AG04450 (cell line): ENCODE measurements at regions not wholly inside any gene's neighbourhood (a gene's known extent, or its start where the extent isn't known, plus 50 kb on each side); places are given as distances from the start of the nearest gene placed in this dataset.

ENCODE experiments used
- CTCF ChIA-PET: fragments of 300-600, 350-600 bp; formaldehyde crosslinking; extraction: SDS; loops from one replicate; lab custom pipeline; 2022; ENCODE audit warnings: antibody characterized with exemption, inconsistent platforms; lab: Charles Lee
- POLR2A ChIA-PET: fragments of 350-600 bp; formaldehyde crosslinking; extraction: SDS; loops from one replicate; lab custom pipeline; 2021; ENCODE audit warnings: antibody characterized with exemption, inconsistent platforms; lab: Yijun Ruan, JAX
- DNase-seq: peaks from one replicate; pipeline ENCODE4 v3.0.0-alpha.2; 2011; ENCODE audit warnings: low read depth, low spot score
- H3K27ac ChIP-seq: one replicate; pipeline ENCODE4 v1.5.1; 2012; ENCODE audit warnings: low read depth, low read length, control low read depth
- H3K27me3 ChIP-seq: one replicate; pipeline ENCODE4 v1.6.0; 2012; ENCODE audit warnings: low read length; ENCODE audit not compliant: control insufficient read depth, insufficient read depth
- H3K4me3 ChIP-seq: 2 replicates; pipeline ENCODE4 v1.5.1; 2011; ENCODE audit warnings: mild to moderate bottlenecking, low read depth, low read length, control low read depth
- H3K9me3 ChIP-seq: 2 replicates; pipeline ENCODE4 v1.5.1; 2012; ENCODE audit warnings: low read length; ENCODE audit not compliant: control insufficient read depth, insufficient read depth
- TF ChIP-seq, protein P1 (sequence below): IDR thresholded peaks from 2 replicates; pipeline ENCODE4 v1.5.1; 2011; ENCODE audit warnings: low read depth, low read length, control low read depth, inconsistent platforms

DNA sequence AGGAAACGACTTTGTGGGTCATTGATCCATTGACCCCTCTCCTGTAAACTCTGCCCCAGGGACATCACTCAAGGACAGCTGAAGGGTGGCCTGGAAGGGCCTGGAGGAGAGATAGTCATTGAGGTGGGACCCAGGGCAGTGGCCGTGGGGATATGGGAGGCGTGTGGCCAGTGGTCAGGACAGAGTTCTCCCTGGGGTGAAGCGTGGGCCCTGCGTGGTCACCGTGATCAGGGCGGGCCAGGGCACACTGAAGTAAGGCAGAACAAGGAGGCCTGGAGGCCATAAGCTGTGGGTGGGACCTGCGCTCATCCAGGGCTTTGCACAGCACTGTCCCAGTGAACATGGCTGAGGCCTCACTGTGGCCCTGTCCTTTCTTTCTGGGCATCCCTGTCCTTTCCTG lies 177.9 kb downstream of the ZNF248 start:
- DNase-seq: no peak
- Histone ChIP-seq H3K4me3 (no peak overlapping the region), H3K27me3 (no peaks in the 10 kb centered on the region), H3K27ac (no peak overlapping the region), H3K9me3 (peaks cover 64% of the 10 kb centered on the region)
- POLR2A ChIA-PET: no interaction called here
- CTCF ChIA-PET: no interaction called here
- TF ChIP-seq, protein P1, sequence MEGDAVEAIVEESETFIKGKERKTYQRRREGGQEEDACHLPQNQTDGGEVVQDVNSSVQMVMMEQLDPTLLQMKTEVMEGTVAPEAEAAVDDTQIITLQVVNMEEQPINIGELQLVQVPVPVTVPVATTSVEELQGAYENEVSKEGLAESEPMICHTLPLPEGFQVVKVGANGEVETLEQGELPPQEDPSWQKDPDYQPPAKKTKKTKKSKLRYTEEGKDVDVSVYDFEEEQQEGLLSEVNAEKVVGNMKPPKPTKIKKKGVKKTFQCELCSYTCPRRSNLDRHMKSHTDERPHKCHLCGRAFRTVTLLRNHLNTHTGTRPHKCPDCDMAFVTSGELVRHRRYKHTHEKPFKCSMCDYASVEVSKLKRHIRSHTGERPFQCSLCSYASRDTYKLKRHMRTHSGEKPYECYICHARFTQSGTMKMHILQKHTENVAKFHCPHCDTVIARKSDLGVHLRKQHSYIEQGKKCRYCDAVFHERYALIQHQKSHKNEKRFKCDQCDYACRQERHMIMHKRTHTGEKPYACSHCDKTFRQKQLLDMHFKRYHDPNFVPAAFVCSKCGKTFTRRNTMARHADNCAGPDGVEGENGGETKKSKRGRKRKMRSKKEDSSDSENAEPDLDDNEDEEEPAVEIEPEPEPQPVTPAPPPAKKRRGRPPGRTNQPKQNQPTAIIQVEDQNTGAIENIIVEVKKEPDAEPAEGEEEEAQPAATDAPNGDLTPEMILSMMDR: no peak

DNA sequence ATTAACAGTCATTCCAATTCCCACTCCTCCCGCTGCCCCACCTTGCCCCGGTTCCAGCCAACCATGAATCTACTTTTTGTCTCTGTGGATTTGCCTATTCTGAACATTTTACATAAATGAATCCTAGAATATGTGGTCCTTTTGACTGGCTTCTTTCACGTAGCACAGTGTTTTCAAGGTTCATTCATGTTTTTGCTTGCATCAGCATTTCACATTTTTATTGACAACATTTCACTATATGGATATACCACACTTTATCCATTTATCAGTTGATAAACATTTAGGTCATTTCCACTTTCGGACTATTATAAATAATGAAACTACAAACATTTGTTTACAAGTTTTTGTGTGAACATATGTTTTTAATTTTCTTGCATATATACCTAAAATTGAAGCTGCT lies 182.0 kb downstream of the ZNF248 start:
- no peaks in the 10 kb centered on the region for H3K27me3 ChIP-seq
- TF ChIP-seq, protein P1: no peak
- DNase-seq: no peak
- peaks cover 33% of the 10 kb centered on the region for H3K9me3 ChIP-seq
- POLR2A ChIA-PET: no interaction called here
- CTCF ChIA-PET: no interaction called here
- H3K27ac ChIP-seq: no peak overlapping the region
- no peak overlapping the region for H3K4me3 ChIP-seq

DNA sequence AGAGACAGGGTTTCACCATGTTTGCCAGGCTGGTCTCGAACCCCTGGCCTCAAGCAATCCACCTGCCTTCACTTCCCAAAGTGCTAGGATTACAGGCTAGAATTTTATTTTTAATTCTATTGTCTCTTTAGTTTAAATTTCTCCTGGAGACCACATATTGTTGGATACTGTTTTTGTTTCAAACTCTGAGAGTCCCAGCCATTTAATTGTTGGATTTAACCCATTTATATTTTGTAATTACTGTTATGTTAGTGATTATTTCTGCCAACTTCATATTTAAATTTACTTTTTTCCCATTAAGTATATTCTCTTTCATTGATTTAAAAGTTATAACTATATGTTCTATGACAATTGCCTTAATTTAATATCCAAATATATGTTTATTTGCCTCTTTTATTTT lies 185.6 kb downstream of the ZNF248 start:
- peaks cover 7% of the 10 kb centered on the region for H3K9me3 ChIP-seq
- ChIA-PET POLR2A (no interaction called here), CTCF (no interaction called here)
- H3K27me3 ChIP-seq: no peaks in the 10 kb centered on the region
- TF ChIP-seq, protein P1: no peak
- H3K27ac ChIP-seq: no peak overlapping the region
- no peak overlapping the region for H3K4me3 ChIP-seq
- no peak for DNase-seq

DNA sequence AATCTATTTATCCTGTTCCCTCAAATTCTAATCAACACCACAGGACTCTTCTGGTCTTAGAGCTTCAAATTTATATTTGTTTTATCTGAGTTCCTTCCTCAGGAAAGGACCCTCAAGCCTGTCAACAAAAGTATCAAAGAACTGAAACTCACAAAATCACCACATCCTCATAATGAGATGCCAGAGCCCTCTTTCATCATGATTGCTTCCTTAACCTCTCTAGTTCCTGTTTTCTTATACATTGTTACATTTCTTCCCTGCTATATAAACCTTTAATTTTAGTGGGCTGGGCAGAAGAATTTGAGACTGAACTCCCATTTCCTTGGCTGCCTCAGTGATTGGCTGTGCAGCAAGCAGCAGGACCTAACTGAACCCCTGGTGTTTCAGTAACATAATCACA lies 189.7 kb downstream of the ZNF248 start:
- TF ChIP-seq, protein P1: no peak
- Histone ChIP-seq H3K4me3 (no peak overlapping the region), H3K27ac (no peak overlapping the region), H3K27me3 (no peaks in the 10 kb centered on the region), H3K9me3 (peaks cover 11% of the 10 kb centered on the region)
- DNase-seq: no peak
- ChIA-PET POLR2A (no interaction called here), CTCF (no interaction called here)

DNA sequence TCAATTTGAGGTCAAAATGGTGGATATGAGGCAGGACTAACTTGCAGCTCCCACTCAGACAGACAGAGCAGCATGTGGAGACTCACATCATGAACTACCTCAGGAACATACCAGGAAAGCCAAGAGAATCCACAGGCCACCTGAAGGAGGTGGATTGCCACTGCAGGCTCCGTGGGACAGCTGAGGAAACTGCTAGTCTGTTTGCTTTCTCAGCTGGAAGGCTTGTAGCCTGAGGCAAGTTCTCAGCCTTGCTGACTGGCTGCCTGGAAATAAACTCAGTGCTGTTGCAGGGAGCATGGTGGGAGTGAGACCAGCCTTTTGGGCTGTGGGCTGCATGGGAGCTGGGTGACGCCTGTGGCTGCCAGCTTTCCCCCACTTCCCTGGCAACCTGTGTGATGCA lies 202.9 kb downstream of the ZNF248 start:
- POLR2A ChIA-PET: no interaction called here
- Histone ChIP-seq H3K4me3 (no peak overlapping the region), H3K27me3 (no peaks in the 10 kb centered on the region), H3K27ac (no peak overlapping the region), H3K9me3 (peaks cover 23% of the 10 kb centered on the region)
- no peak for DNase-seq
- CTCF ChIA-PET: no interaction called here
- TF ChIP-seq, protein P1: no peak
